Panc1 (cell line): ENCODE measurements at regions not wholly inside any gene's neighbourhood (a gene's known extent, or its start where the extent isn't known, plus 50 kb on each side); places are given as distances from the start of the nearest gene placed in this dataset.

Source experiments
- POLR2AphosphoS5 ChIP-seq: IDR thresholded peaks from 2 replicates; pipeline ENCODE4 v1.6.1; 2012; ENCODE audit warnings: mild to moderate bottlenecking, low read depth, low read length, moderate library complexity
- SIN3A ChIP-seq: IDR thresholded peaks from 2 replicates; pipeline ENCODE4 v1.6.1; 2012; ENCODE audit warnings: low read depth, mild to moderate bottlenecking, low read length, moderate library complexity, borderline replicate concordance; ENCODE audit not compliant: insufficient read depth
- TCF7L2 ChIP-seq: IDR thresholded peaks from 2 replicates; pipeline ENCODE4 v1.6.1; 2011; ENCODE audit warnings: mild to moderate bottlenecking, low read depth, low read length, inconsistent platforms
- TF ChIP-seq, protein P1 (sequence below): fragments of 450-650 bp; IDR thresholded peaks from 2 replicates; pipeline ENCODE4 v1.5.1; 2017; ENCODE audit warnings: mild to moderate bottlenecking

DNA sequence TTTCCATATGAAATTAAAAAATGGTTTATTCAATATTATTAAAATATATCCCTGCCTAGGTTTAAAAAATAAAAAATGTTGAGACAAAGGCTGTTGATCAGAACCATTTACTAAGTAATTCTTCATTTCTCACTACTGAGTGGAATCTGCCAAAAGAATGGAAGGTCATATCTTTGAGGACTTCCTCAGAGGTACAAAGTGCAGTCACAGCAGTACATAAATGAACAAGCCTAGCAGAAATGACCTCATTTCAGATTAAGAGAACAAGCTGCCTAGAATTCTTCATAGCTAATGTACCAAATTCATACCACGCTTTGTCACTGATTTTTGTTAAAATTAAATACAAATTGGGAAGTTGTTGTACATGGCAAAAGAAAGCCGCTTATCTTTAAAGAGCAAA lies 318.9 kb upstream of the TFPI start:
- TF ChIP-seq, protein P1, sequence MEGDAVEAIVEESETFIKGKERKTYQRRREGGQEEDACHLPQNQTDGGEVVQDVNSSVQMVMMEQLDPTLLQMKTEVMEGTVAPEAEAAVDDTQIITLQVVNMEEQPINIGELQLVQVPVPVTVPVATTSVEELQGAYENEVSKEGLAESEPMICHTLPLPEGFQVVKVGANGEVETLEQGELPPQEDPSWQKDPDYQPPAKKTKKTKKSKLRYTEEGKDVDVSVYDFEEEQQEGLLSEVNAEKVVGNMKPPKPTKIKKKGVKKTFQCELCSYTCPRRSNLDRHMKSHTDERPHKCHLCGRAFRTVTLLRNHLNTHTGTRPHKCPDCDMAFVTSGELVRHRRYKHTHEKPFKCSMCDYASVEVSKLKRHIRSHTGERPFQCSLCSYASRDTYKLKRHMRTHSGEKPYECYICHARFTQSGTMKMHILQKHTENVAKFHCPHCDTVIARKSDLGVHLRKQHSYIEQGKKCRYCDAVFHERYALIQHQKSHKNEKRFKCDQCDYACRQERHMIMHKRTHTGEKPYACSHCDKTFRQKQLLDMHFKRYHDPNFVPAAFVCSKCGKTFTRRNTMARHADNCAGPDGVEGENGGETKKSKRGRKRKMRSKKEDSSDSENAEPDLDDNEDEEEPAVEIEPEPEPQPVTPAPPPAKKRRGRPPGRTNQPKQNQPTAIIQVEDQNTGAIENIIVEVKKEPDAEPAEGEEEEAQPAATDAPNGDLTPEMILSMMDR: no peak
- TF ChIP-seq POLR2AphosphoS5 (no peak), TCF7L2 (no peak), SIN3A (no peak)
